ENCODE measurements at regions not wholly inside any gene's neighbourhood (a gene's known extent, or its start where the extent isn't known, plus 50 kb on each side); places are given as distances from the start of the nearest gene placed in this dataset.

- H3K27ac ChIP-seq (ENCODE audit: low read depth in 1 of 2, low read length in 1 of 2), result no peak overlapping the region
- TF ChIP-seq CTCF (IDR thresholded peaks at IDR 0.05; ENCODE audit: control extremely low read depth, extremely low read depth), result no peak
- H3K4me3 ChIP-seq, result no peak overlapping the region
- ATAC-seq (ENCODE audit: insufficient read depth, low FRiP score) (no peak), DNase-seq (no peak)
- no peaks in the 10 kb centered on the region for H3K36me3 ChIP-seq (ENCODE audit: control insufficient read depth in 4 of 4, insufficient read depth in 4 of 4, low read length in 4 of 4)
- H3K27me3 ChIP-seq (ENCODE audit: control insufficient read depth in 3 of 3, insufficient read depth in 3 of 3, low read length in 2 of 3), result no peaks in the 10 kb centered on the region
- no peaks in the 10 kb centered on the region for H3K4me1 ChIP-seq (ENCODE audit: control insufficient read depth in 5 of 5, insufficient read depth in 5 of 5, low read length in 5 of 5)
- H3K9me3 ChIP-seq (ENCODE audit: control insufficient read depth in 4 of 4, insufficient read depth in 3 of 4, low read length in 3 of 4), result no peaks in the 10 kb centered on the region
- no peak overlapping the region for H3K9ac ChIP-seq (ENCODE audit: insufficient read depth in 1 of 2, low read length in 2 of 2)
Observed at GRCh38 chr6:54654381-54654780, 192.2 kb upstream of the FAM83B start.

DNA sequence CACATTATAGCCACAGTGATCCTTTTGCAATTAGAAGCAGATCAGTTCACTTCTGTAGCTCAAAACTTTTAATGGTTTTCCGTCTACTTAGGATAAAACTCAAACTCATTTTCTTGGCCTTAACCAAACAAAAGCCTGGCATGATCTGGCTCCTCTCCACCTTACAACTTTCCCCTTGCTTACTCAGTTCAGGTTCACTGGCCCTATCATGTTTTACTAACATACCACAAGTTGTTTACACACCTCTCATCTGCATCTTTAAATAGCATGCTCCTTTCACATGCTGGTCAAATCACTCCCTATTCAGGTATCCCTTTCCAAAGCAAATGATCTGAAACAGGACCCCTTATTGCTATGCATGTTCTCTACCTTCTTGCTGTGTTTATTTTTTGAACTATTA is 191.4 kb upstream of the FAM83B start:
- Histone ChIP-seq H3K36me3 (ENCODE audit: control insufficient read depth in 4 of 4, insufficient read depth in 4 of 4, low read length in 4 of 4) (no peaks in the 10 kb centered on the region), H3K4me1 (ENCODE audit: control insufficient read depth in 5 of 5, insufficient read depth in 5 of 5, low read length in 5 of 5) (no peaks in the 10 kb centered on the region), H3K9ac (ENCODE audit: insufficient read depth in 1 of 2, low read length in 2 of 2) (no peak overlapping the region), H3K9me3 (ENCODE audit: control insufficient read depth in 4 of 4, insufficient read depth in 3 of 4, low read length in 3 of 4) (no peaks in the 10 kb centered on the region), H3K27me3 (ENCODE audit: control insufficient read depth in 3 of 3, insufficient read depth in 3 of 3, low read length in 2 of 3) (no peaks in the 10 kb centered on the region), H3K4me3 (no peak overlapping the region), H3K27ac (ENCODE audit: low read depth in 1 of 2, low read length in 1 of 2) (no peak overlapping the region)
- DNase-seq (peak in 2 of 3 donors; percentile 1 to 18), ATAC-seq (ENCODE audit: insufficient read depth, low FRiP score) (no peak)
- TF ChIP-seq CTCF (IDR thresholded peaks at IDR 0.05; ENCODE audit: control extremely low read depth, extremely low read depth), result no peak
- 58 to 74% methylated on average over 1 of the region's 1 CpG for whole genome bisulfite sequencing, 2 donors

DNA sequence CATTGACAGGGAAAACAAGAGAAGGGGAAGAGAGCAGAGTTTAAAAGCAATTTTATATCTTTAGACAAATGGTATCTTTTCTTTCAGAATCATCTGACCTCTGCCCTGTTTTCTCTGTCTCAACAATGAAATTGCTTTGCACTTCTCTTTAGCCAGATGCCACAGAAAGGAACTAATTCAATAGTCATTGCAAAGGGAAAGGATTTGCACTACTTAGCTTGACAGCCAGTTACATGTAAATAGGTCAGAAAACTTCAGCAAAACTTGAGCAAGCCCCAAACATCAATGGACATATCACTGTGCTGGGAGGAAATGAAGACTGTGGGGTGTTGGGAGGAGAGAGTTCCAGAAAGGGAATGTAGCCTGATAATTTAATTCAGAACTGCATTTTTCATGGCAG is 181.3 kb upstream of the FAM83B start:
- H3K4me3 ChIP-seq, result no peak overlapping the region
- no peak overlapping the region for H3K9ac ChIP-seq (ENCODE audit: insufficient read depth in 1 of 2, low read length in 2 of 2)
- no peak overlapping the region for H3K27ac ChIP-seq (ENCODE audit: low read depth in 1 of 2, low read length in 1 of 2)
- H3K36me3 ChIP-seq (ENCODE audit: control insufficient read depth in 4 of 4, insufficient read depth in 4 of 4, low read length in 4 of 4), result no peaks in the 10 kb centered on the region
- no peaks in the 10 kb centered on the region for H3K4me1 ChIP-seq (ENCODE audit: control insufficient read depth in 5 of 5, insufficient read depth in 5 of 5, low read length in 5 of 5)
- no peak for ATAC-seq (ENCODE audit: insufficient read depth, low FRiP score)
- no peak for DNase-seq
- H3K9me3 ChIP-seq (ENCODE audit: control insufficient read depth in 4 of 4, insufficient read depth in 3 of 4, low read length in 3 of 4), result peaks cover 0 to 13% (median 4%) of the 10 kb centered on the region in 4 donors
- no peaks in the 10 kb centered on the region for H3K27me3 ChIP-seq (ENCODE audit: control insufficient read depth in 3 of 3, insufficient read depth in 3 of 3, low read length in 2 of 3)
- TF ChIP-seq CTCF (IDR thresholded peaks at IDR 0.05; ENCODE audit: control extremely low read depth, extremely low read depth), result no peak

- no peaks in the 10 kb centered on the region for H3K27me3 ChIP-seq (ENCODE audit: control insufficient read depth in 3 of 3, insufficient read depth in 3 of 3, low read length in 2 of 3)
- no peaks in the 10 kb centered on the region for H3K9me3 ChIP-seq (ENCODE audit: control insufficient read depth in 4 of 4, insufficient read depth in 3 of 4, low read length in 3 of 4)
- H3K9ac ChIP-seq (ENCODE audit: insufficient read depth in 1 of 2, low read length in 2 of 2), result no peak overlapping the region
- no peak overlapping the region for H3K27ac ChIP-seq (ENCODE audit: low read depth in 1 of 2, low read length in 1 of 2)
- 78 to 81% methylated on average over 2 of the region's 2 CpGs for WGBS, 2 donors
- no peak for ATAC-seq (ENCODE audit: insufficient read depth, low FRiP score)
- DNase-seq, result no peak
- H3K4me1 ChIP-seq (ENCODE audit: control insufficient read depth in 5 of 5, insufficient read depth in 5 of 5, low read length in 5 of 5), result no peaks in the 10 kb centered on the region
- no peak for TF ChIP-seq CTCF (IDR thresholded peaks at IDR 0.05; ENCODE audit: control extremely low read depth, extremely low read depth)
- no peak overlapping the region for H3K4me3 ChIP-seq
- no peaks in the 10 kb centered on the region for H3K36me3 ChIP-seq (ENCODE audit: control insufficient read depth in 4 of 4, insufficient read depth in 4 of 4, low read length in 4 of 4)
Observed at GRCh38 chr6:54680531-54680930, 166.0 kb upstream of the FAM83B start.
